IMR-90 (cell line): ENCODE measurements at regions not wholly inside any gene's neighbourhood (a gene's known extent, or its start where the extent isn't known, plus 50 kb on each side); places are given as distances from the start of the nearest gene placed in this dataset.

Source experiments
- ATAC-seq: fragments of 200-7000 bp; cut with Tn5 transposase; 2 replicates; pipeline ENCODE4 v1.9.1; 2020; ENCODE audit warnings: low read depth, mild to moderate bottlenecking, moderate library complexity
- BruUV-seq: library from RNA; stranded (reverse); fragments of 400-500 nt; replicated peaks from 2 replicates; lab custom pipeline; 2021; lab: Mats Ljungman, UMichigan
- CTCF ChIA-PET: fragments of 300-600 bp; formaldehyde crosslinking; extraction: SDS; loops from one replicate; lab custom pipeline; 2021; ENCODE audit warnings: antibody characterized with exemption; lab: Yijun Ruan, JAX
- POLR2A ChIA-PET: fragments of 300-600 bp; sonication (Branson Sonifier 250); formaldehyde crosslinking; loops from one replicate; lab custom pipeline; 2022; ENCODE audit warnings: antibody characterized with exemption; ENCODE audit not compliant: unreplicated experiment; lab: Charles Lee
- DNase-seq: peaks from one replicate; pipeline ENCODE4 v3.0.0; 2013
- H2AFZ ChIP-seq: replicated peaks from 2 replicates; pipeline ENCODE3; 2013; ENCODE audit warnings: low read length, mild to moderate bottlenecking; ENCODE audit not compliant: poor library complexity
- H2AK5ac ChIP-seq: 2 replicates; pipeline ENCODE4 v1.6.1; 2013; ENCODE audit warnings: low read depth, low read length, inconsistent platforms
- H2AK9ac ChIP-seq: replicated peaks from 2 replicates; pipeline ENCODE3; 2013; ENCODE audit warnings: mild to moderate bottlenecking, low read depth, low read length, moderate library complexity; ENCODE audit not compliant: poor library complexity
- H2BK120ac ChIP-seq: 2 replicates; pipeline ENCODE4 v1.6.1; 2013; ENCODE audit warnings: low read depth, low read length, inconsistent platforms
- H2BK15ac ChIP-seq: 3 replicates; pipeline ENCODE4 v1.6.1; 2013; ENCODE audit warnings: low read depth, low read length, inconsistent platforms
- H2BK20ac ChIP-seq: 2 replicates; pipeline ENCODE4 v1.6.1; 2013; ENCODE audit warnings: low read depth, mild to moderate bottlenecking, inconsistent platforms, low read length, moderate library complexity
- H2BK5ac ChIP-seq: 2 replicates; pipeline ENCODE4 v1.6.1; 2013; ENCODE audit warnings: mild to moderate bottlenecking, low read depth, low read length, inconsistent platforms; ENCODE audit not compliant: poor library complexity, severe bottlenecking
- H3K14ac ChIP-seq: replicated peaks from 2 replicates; pipeline ENCODE4 v1.6.1; 2013; ENCODE audit warnings: low read depth, low read length, inconsistent platforms
- H3K18ac ChIP-seq: 2 replicates; pipeline ENCODE4 v1.6.1; 2013; ENCODE audit warnings: low read depth, low read length, control low read depth
- H3K23ac ChIP-seq: 2 replicates; pipeline ENCODE4 v1.6.1; 2013; ENCODE audit warnings: low read depth, low read length, inconsistent platforms
- H3K27ac ChIP-seq: 2 replicates; pipeline ENCODE4 v1.5.1; 2013; ENCODE audit warnings: mild to moderate bottlenecking, control low read depth, low read length; ENCODE audit not compliant: insufficient read depth
- H3K27me3 ChIP-seq: 2 replicates; pipeline ENCODE4 v1.6.1; 2013; ENCODE audit warnings: low read length; ENCODE audit not compliant: control insufficient read depth, insufficient read depth
- H3K36me3 ChIP-seq: 2 replicates; pipeline ENCODE4 v1.6.1; 2013; ENCODE audit warnings: low read length, mixed read lengths; ENCODE audit not compliant: control insufficient read depth, insufficient read depth
- H3K4ac ChIP-seq: 2 replicates; pipeline ENCODE4 v1.6.1; 2013; ENCODE audit warnings: low read depth, low read length, inconsistent platforms
- H3K4me1 ChIP-seq: 2 replicates; pipeline ENCODE4 v1.6.1; 2013; ENCODE audit warnings: low read length, mixed read lengths; ENCODE audit not compliant: control insufficient read depth, insufficient read depth
- H3K4me2 ChIP-seq: 2 replicates; pipeline ENCODE4 v1.6.1; 2013; ENCODE audit warnings: low read depth, mild to moderate bottlenecking, control low read depth, low read length, moderate library complexity
- H3K4me3 ChIP-seq: 2 replicates; pipeline ENCODE4 v1.5.1; 2013; ENCODE audit warnings: low read depth, mild to moderate bottlenecking, control low read depth, low read length, moderate library complexity; ENCODE audit not compliant: insufficient read depth
- H3K56ac ChIP-seq: 2 replicates; pipeline ENCODE4 v1.6.1; 2013; ENCODE audit warnings: low read length, inconsistent platforms; ENCODE audit not compliant: insufficient read depth; ENCODE audit errors: extremely low read depth
- H3K79me1 ChIP-seq, 2 experiments: 2 replicates each; pipeline ENCODE4 v1.6.1; 2013; ENCODE audit warnings: low read length in 2 of 2, inconsistent platforms in 1 of 2, low read depth in 1 of 2
- H3K9ac ChIP-seq: 2 replicates; pipeline ENCODE4 v1.6.1; 2013; ENCODE audit warnings: low read depth, low read length, control low read depth
- H3K9me1 ChIP-seq: 2 replicates; pipeline ENCODE4 v1.6.1; 2013; ENCODE audit warnings: low read length, inconsistent platforms; ENCODE audit not compliant: insufficient read depth
- H3K9me3 ChIP-seq: 2 replicates; pipeline ENCODE4 v1.6.1; 2013; ENCODE audit warnings: low read length; ENCODE audit not compliant: control insufficient read depth, insufficient read depth
- H4K20me1 ChIP-seq: 2 replicates; pipeline ENCODE4 v1.6.1; 2013; ENCODE audit warnings: low read length, inconsistent platforms; ENCODE audit not compliant: insufficient read depth
- H4K5ac ChIP-seq: 2 replicates; pipeline ENCODE4 v1.6.1; 2013; ENCODE audit warnings: mild to moderate bottlenecking, low read depth, low read length, control low read depth
- H4K8ac ChIP-seq, 2 experiments: 2 replicates each; pipeline ENCODE4 v1.6.1; 2013; ENCODE audit warnings: low read depth in 2 of 2, low read length in 2 of 2, control low read depth in 1 of 2, inconsistent platforms in 1 of 2
- H4K91ac ChIP-seq: 2 replicates; pipeline ENCODE4 v1.6.1; 2013; ENCODE audit warnings: low read depth, low read length, inconsistent platforms; ENCODE audit not compliant: insufficient read depth
- BHLHE40 ChIP-seq: fragments of 150-350 bp; IDR thresholded peaks from 2 replicates; pipeline ENCODE4 v1.6.1; 2016; ENCODE audit warnings: mild to moderate bottlenecking, low read depth, low read length
- MAFK ChIP-seq: IDR thresholded peaks from 2 replicates; pipeline ENCODE4 v1.6.1; 2012; ENCODE audit warnings: low read depth, low read length, improper control_type of control experiment
- MXI1 ChIP-seq: IDR thresholded peaks from 2 replicates; pipeline ENCODE4 v1.6.1; 2012; ENCODE audit warnings: low read depth, mild to moderate bottlenecking, low read length, moderate library complexity, borderline replicate concordance
- NFE2L2 ChIP-seq: fragments of 150-350 bp; IDR thresholded peaks from 2 replicates; pipeline ENCODE4 v1.6.1; 2016; ENCODE audit warnings: low read depth, mild to moderate bottlenecking, low read length
- POLR2A ChIP-seq: IDR thresholded peaks from 2 replicates; pipeline ENCODE4 v1.6.1; 2012; ENCODE audit warnings: mild to moderate bottlenecking, low read depth, low read length
- USF2 ChIP-seq: fragments of 150-350 bp; IDR thresholded peaks from 2 replicates; pipeline ENCODE4 v1.6.1; 2017; ENCODE audit warnings: mild to moderate bottlenecking, antibody characterized with exemption, low read length, low read depth
- WGBS, 2 experiments: methylation state at CpG; one replicate each; pipeline versions ENCODE4 v1.1.5 to v1.1.7; 2013; ENCODE audit warnings: missing lambda C conversion rate in 2 of 2; ENCODE audit not compliant: insufficient read length in 1 of 2; ENCODE audit errors: extremely low coverage in 2 of 2; 5-methylcytosine and 5-hydroxymethylcytosine counted together
- dilution Hi-C: fragments of 300-500 bp; cut with HindIII; formaldehyde crosslinking; loops from one replicate; pipeline ENCODE4 v1.14.3; 2018; ENCODE audit warnings: low sequenced_read_pairs; ENCODE audit not compliant: unreplicated experiment
- in situ Hi-C: fragments of 300-500 bp; cut with MboI; formaldehyde crosslinking; loops from 3 replicates; pipeline ENCODE4 v1.14.3; 2019; ENCODE audit warnings: low sequenced_read_pairs, inconsistent platforms, mixed read lengths
- intact Hi-C: fragments of 100-400 bp; cut with micrococcal nuclease; formaldehyde crosslinking; loops from 2 replicates; pipeline ENCODE4 v1.10.0; 2022

- Histone ChIP-seq H2AFZ (no peak overlapping the region), H3K18ac (peak overlapping the region; percentile 31; the same call in 1 of the 2 replicates), H2AK9ac (no peak overlapping the region), H3K4me2 (peak overlapping the region; percentile 49; the same call in 1 of the 2 replicates), H3K4ac (peak overlapping the region; percentile 19; the same call in 1 of the 2 replicates), H3K9ac (no peak overlapping the region), H2BK120ac (peak overlapping the region; percentile 65), H3K56ac (peak overlapping the region; percentile 8; the same call in 1 of the 2 replicates), H4K8ac (peak overlapping the region in 1 of 2 experiments; percentile 61; a peak in 2 of 4 replicates), H4K20me1 (no peaks in the 10 kb centered on the region; the same call in 1 of the 2 replicates), H2BK5ac (peak overlapping the region; percentile 60), H3K23ac (peak overlapping the region; percentile 17; the same call in 1 of the 2 replicates), H3K9me3 (no peaks in the 10 kb centered on the region), H3K27me3 (no peaks in the 10 kb centered on the region), H3K4me1 (no peaks in the 10 kb centered on the region; the same call in 1 of the 2 replicates), H3K4me3 (no peak overlapping the region), H4K5ac (no peak overlapping the region; the same call in 1 of the 2 replicates), H2BK20ac (peak overlapping the region; percentile 89), H3K14ac (0 out of 2 replicates have a peak overlapping the region, but pooled peaks have one; percentile 7), H2AK5ac (no peak overlapping the region), H2BK15ac (no peak overlapping the region), H3K36me3 (no peaks in the 10 kb centered on the region), H3K27ac (no peak overlapping the region), H3K79me1 (no peaks in the 10 kb centered on the region), H3K9me1 (no peaks in the 10 kb centered on the region; the same call in none of the 2 replicates), H4K91ac (peak overlapping the region; percentile 72; the same call in 1 of the 2 replicates)
- in situ Hi-C loops, result no loop called here
- dilution Hi-C loops, result no loop called here
- POLR2A ChIA-PET, result no interaction called here
- DNase-seq, result no peak
- no TSS peak for BruUV-seq
- CTCF ChIA-PET, result no interaction called here
- intact Hi-C loops, result no loop called here
- peak; percentile 28; the same call in 1 of the 2 replicates for ATAC-seq
- no CpG with 5 or more reads among the region's 2 CpGs for WGBS, 2 experiments
- TF ChIP-seq MAFK, result no peak
- no peak for TF ChIP-seq BHLHE40
- TF ChIP-seq MXI1, result no peak
- TF ChIP-seq NFE2L2, result no peak
- no peak for TF ChIP-seq USF2
- no peak for TF ChIP-seq POLR2A
Measured at GRCh38 chrX:96407981-96408380, 276.7 kb upstream of the DIAPH2 start.
